NB4 (cell line): ENCODE measurements at regions not wholly inside any gene's neighbourhood (a gene's known extent, or its start where the extent isn't known, plus 50 kb on each side); places are given as distances from the start of the nearest gene placed in this dataset.

Experiments used
- CTCF ChIP-seq: IDR thresholded peaks from one replicate; pipeline ENCODE4 v1.5.1; 2012; ENCODE audit warnings: low read depth, low read length
- MYC ChIP-seq: IDR thresholded peaks from 2 replicates; pipeline ENCODE4 v1.6.1; 2011; ENCODE audit warnings: low read depth, low read length
- POLR2A ChIP-seq: IDR thresholded peaks from 2 replicates; pipeline ENCODE4 v1.6.1; 2011; ENCODE audit warnings: mild to moderate bottlenecking; ENCODE audit not compliant: insufficient read length; ENCODE audit errors: extremely low read depth

GRCh38 chr17:63378411-63379375 is 67.4 kb downstream of the CYB561 start:
- TF ChIP-seq CTCF (no peak), POLR2A (no peak), MYC (no peak)
